ENCODE measurements at regions not wholly inside any gene's neighbourhood (a gene's known extent, or its start where the extent isn't known, plus 50 kb on each side); places are given as distances from the start of the nearest gene placed in this dataset.

- H3K27ac ChIP-seq, result no peak overlapping the region
- no peak for TF ChIP-seq CTCF (conservative IDR thresholded peaks at IDR 0.05)
Measured at GRCh38 chr14:41349289-41349910, 257.3 kb upstream of the LRFN5 start.

- no peak overlapping the region for H3K27ac ChIP-seq
- no peak for TF ChIP-seq CTCF (conservative IDR thresholded peaks at IDR 0.05)
Measured at GRCh38 chr14:41343857-41344256, 262.8 kb upstream of the LRFN5 start.

- no peak overlapping the region for H3K27ac ChIP-seq
- no peak for TF ChIP-seq CTCF (conservative IDR thresholded peaks at IDR 0.05)
Measured at GRCh38 chr14:41313196-41313595, 293.5 kb upstream of the LRFN5 start.

- H3K27ac ChIP-seq, result no peak overlapping the region
- TF ChIP-seq CTCF (conservative IDR thresholded peaks at IDR 0.05), result no peak
Measured at GRCh38 chr14:41303506-41303905, 303.2 kb upstream of the LRFN5 start.

GRCh38 chr14:41302776-41303175 is 303.9 kb upstream of the LRFN5 start:
- H3K27ac ChIP-seq, result no peak overlapping the region
- TF ChIP-seq CTCF (conservative IDR thresholded peaks at IDR 0.05), result no peak

GRCh38 chr14:41299924-41300323 is 306.8 kb upstream of the LRFN5 start:
- no peak; the same call in 1 of the 2 replicates for TF ChIP-seq CTCF (conservative IDR thresholded peaks at IDR 0.05)

GRCh38 chr14:41298328-41298690 is 308.4 kb upstream of the LRFN5 start:
- H3K27ac ChIP-seq, result no peak overlapping the region
- no peak for TF ChIP-seq CTCF (conservative IDR thresholded peaks at IDR 0.05)

More at GRCh38 chr14:41299924-41300323, 306.8 kb upstream of the LRFN5 start:
- H3K27ac ChIP-seq, result no peak overlapping the region

All from VCaP (cell line).